Panc1 (cell line): ENCODE measurements at regions not wholly inside any gene's neighbourhood (a gene's known extent, or its start where the extent isn't known, plus 50 kb on each side); places are given as distances from the start of the nearest gene placed in this dataset.

Experiments
- POLR2AphosphoS5 ChIP-seq: IDR thresholded peaks from 2 replicates; pipeline ENCODE4 v1.6.1; 2012; ENCODE audit warnings: mild to moderate bottlenecking, low read depth, low read length, moderate library complexity
- SIN3A ChIP-seq: IDR thresholded peaks from 2 replicates; pipeline ENCODE4 v1.6.1; 2012; ENCODE audit warnings: low read depth, mild to moderate bottlenecking, low read length, moderate library complexity, borderline replicate concordance; ENCODE audit not compliant: insufficient read depth
- TCF7L2 ChIP-seq: IDR thresholded peaks from 2 replicates; pipeline ENCODE4 v1.6.1; 2011; ENCODE audit warnings: mild to moderate bottlenecking, low read depth, low read length, inconsistent platforms
- TF ChIP-seq, protein P1 (sequence below): fragments of 450-650 bp; IDR thresholded peaks from 2 replicates; pipeline ENCODE4 v1.5.1; 2017; ENCODE audit warnings: mild to moderate bottlenecking

DNA sequence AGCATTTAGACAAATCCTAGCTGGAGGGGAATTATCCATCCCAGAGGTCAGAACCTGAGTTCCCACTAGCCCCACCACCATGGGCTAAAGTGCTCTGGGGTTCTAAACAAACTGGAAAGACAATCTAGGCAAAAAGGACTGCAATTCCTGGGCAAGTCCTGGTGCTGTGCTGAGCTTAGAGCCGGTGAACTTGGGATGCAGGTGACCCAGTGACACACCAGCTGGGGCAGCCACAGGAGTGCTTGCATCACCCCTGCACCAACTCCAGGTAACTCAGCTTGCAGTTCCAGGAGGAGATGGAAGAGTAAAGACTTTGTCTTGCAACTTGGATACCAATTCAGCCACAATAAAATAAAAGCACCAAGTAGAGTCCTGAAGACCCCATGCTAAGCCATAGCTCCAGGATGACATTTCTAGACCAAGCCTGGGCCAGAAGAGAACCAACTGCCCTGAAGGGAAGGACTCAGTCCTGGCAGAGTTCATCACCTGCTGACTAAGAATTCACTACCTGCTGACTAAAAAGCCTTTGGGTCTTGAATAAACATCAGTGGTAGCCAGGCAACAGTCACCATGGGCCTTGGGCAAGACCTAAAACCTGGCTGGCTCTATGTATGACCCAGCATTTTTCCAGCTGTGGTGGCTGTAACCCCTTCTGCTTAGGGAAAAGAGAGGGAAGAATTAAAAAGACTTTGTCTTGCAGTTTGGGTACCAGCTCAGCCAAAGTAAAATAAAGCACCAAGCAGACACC is 223.4 kb upstream of the DIO2 start:
- TF ChIP-seq POLR2AphosphoS5 (no peak), SIN3A (no peak), TCF7L2 (no peak)
- TF ChIP-seq, protein P1, sequence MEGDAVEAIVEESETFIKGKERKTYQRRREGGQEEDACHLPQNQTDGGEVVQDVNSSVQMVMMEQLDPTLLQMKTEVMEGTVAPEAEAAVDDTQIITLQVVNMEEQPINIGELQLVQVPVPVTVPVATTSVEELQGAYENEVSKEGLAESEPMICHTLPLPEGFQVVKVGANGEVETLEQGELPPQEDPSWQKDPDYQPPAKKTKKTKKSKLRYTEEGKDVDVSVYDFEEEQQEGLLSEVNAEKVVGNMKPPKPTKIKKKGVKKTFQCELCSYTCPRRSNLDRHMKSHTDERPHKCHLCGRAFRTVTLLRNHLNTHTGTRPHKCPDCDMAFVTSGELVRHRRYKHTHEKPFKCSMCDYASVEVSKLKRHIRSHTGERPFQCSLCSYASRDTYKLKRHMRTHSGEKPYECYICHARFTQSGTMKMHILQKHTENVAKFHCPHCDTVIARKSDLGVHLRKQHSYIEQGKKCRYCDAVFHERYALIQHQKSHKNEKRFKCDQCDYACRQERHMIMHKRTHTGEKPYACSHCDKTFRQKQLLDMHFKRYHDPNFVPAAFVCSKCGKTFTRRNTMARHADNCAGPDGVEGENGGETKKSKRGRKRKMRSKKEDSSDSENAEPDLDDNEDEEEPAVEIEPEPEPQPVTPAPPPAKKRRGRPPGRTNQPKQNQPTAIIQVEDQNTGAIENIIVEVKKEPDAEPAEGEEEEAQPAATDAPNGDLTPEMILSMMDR, result no peak
